MCF 10A (cell line): ENCODE measurements at regions not wholly inside any gene's neighbourhood (a gene's known extent, or its start where the extent isn't known, plus 50 kb on each side); places are given as distances from the start of the nearest gene placed in this dataset.
A peak's percentile ranks its signal among the peaks of the same experiment; 100 is the strongest.

Experiments used
- BruUV-seq: library from RNA; stranded (reverse); fragments of 400-500 nt; replicated peaks from 2 replicates; lab custom pipeline; 2021; lab: Mats Ljungman, UMichigan
- CTCF ChIA-PET: fragments of 300-600 bp; sonication (Branson Sonifier 250); formaldehyde crosslinking; extraction: SDS; loops from one replicate; lab custom pipeline; 2021; ENCODE audit warnings: antibody characterized with exemption, inconsistent platforms; lab: Yijun Ruan, JAX
- POLR2A ChIA-PET: fragments of 300-600, 350-650 bp; sonication (Branson Sonifier 250); formaldehyde crosslinking; extraction: SDS; loops from one replicate; lab custom pipeline; 2020; ENCODE audit warnings: antibody characterized with exemption, inconsistent platforms; lab: Yijun Ruan, JAX
- DNase-seq: peaks from one replicate; pipeline ENCODE4 v3.0.0-alpha.2; 2018; ENCODE audit not compliant: unreplicated experiment
- H3K27ac Mint-ChIP-seq: one replicate; pipeline ENCODE4 v1.8.0; 2022; ENCODE audit warnings: mild to moderate bottlenecking, low read depth, mixed read lengths; ENCODE audit not compliant: unreplicated experiment
- H3K27me3 Mint-ChIP-seq: one replicate; pipeline ENCODE4 v1.8.0; 2022; ENCODE audit warnings: mixed read lengths; ENCODE audit not compliant: insufficient read depth, unreplicated experiment
- H3K36me3 Mint-ChIP-seq: one replicate; pipeline ENCODE4 v1.8.0; 2022; ENCODE audit warnings: mild to moderate bottlenecking, moderate library complexity, mixed read lengths; ENCODE audit not compliant: insufficient read depth, unreplicated experiment
- H3K4me1 Mint-ChIP-seq: one replicate; pipeline ENCODE4 v1.8.0; 2022; ENCODE audit warnings: mixed read lengths; ENCODE audit not compliant: insufficient read depth, unreplicated experiment
- H3K4me3 Mint-ChIP-seq: one replicate; pipeline ENCODE4 v1.8.0; 2022; ENCODE audit warnings: mild to moderate bottlenecking, moderate library complexity, mixed read lengths; ENCODE audit not compliant: unreplicated experiment
- H3K9me3 Mint-ChIP-seq: one replicate; pipeline ENCODE4 v1.8.0; 2022; ENCODE audit warnings: mixed read lengths; ENCODE audit not compliant: unreplicated experiment
- intact Hi-C: fragments of 100-400 bp; cut with micrococcal nuclease; formaldehyde crosslinking; loops from 2 replicates; pipeline ENCODE4 v1.14.1; 2022
- TF ChIP-seq, protein P1 (sequence below): fragments of 200-600 bp; IDR thresholded peaks from one replicate; pipeline ENCODE4 v1.8.0; 2022; ENCODE audit warnings: antibody characterized with exemption, mild to moderate bottlenecking; ENCODE audit not compliant: unreplicated experiment

DNA sequence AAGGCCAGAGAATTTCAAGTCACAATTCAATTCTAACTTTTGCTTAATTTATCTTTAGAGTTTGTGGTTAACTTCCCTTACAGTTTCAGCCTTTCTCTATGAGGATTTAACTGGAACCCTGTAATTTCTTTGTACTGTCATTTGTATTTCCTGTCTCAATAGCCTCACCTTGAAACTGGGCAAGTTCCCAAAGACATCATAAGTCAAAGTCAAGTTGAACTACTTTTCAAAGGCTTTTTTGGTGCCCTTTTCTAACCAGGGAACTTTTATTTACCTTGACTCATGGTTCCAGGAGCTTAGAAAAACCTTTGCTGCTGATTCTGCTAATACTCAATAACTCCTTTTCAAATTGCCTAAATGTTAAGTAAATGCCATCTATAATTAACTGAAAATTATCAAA, 200.8 kb upstream of the KRR1 start:
- ChIA-PET POLR2A (interaction anchor here (0.6 to 2.0 kb wide), 7 partner anchors 13 to 319 kb away, joined by 3 to 8 read pairs (median 4); partner anchors contain the start of gene PHLDA1), CTCF (interaction anchor here (1.0 to 1.5 kb wide), 2 partner anchors 88 to 318 kb away, joined by 3 read pairs; no protein-coding TSS in a partner anchor)
- no peak overlapping the region for H3K4me3 Mint-ChIP-seq
- H3K4me1 Mint-ChIP-seq: peaks cover 18% of the 10 kb centered on the region
- TF ChIP-seq, protein P1, sequence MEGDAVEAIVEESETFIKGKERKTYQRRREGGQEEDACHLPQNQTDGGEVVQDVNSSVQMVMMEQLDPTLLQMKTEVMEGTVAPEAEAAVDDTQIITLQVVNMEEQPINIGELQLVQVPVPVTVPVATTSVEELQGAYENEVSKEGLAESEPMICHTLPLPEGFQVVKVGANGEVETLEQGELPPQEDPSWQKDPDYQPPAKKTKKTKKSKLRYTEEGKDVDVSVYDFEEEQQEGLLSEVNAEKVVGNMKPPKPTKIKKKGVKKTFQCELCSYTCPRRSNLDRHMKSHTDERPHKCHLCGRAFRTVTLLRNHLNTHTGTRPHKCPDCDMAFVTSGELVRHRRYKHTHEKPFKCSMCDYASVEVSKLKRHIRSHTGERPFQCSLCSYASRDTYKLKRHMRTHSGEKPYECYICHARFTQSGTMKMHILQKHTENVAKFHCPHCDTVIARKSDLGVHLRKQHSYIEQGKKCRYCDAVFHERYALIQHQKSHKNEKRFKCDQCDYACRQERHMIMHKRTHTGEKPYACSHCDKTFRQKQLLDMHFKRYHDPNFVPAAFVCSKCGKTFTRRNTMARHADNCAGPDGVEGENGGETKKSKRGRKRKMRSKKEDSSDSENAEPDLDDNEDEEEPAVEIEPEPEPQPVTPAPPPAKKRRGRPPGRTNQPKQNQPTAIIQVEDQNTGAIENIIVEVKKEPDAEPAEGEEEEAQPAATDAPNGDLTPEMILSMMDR: no peak
- H3K9me3 Mint-ChIP-seq: no peaks in the 10 kb centered on the region
- intact Hi-C loops: no loop called here
- no peaks in the 10 kb centered on the region for H3K27me3 Mint-ChIP-seq
- H3K27ac Mint-ChIP-seq: no peak overlapping the region
- peak; percentile 79 for DNase-seq
- no peaks in the 10 kb centered on the region for H3K36me3 Mint-ChIP-seq
- BruUV-seq: no TSS peak

DNA sequence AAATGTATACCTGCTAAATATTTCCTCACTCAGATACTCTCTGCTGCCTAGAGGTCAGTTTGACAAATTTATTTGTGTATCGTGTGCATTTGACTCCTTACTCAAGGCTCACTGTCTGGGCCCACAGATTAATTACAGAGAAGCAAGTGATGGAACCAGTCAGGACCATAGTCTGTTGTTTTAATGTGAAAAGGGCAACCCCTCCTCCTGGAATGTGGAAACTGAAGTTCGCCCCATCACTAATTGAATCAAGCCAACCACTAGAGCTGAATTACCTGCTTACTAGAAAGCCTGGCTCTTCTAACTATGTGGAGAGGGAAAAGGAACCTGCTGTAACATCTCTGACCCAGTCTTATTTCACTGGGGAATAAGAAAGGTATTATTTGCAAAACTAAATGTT, 199.9 kb upstream of the KRR1 start:
- no peak for DNase-seq
- TF ChIP-seq, protein P1: no peak
- no peak overlapping the region for H3K4me3 Mint-ChIP-seq
- CTCF ChIA-PET: interaction anchor here (0.9 kb wide), 1 partner anchor 8 kb away, joined by 4 read pairs; no protein-coding TSS in a partner anchor
- no peaks in the 10 kb centered on the region for H3K9me3 Mint-ChIP-seq
- H3K4me1 Mint-ChIP-seq: peaks cover 23% of the 10 kb centered on the region
- H3K27ac Mint-ChIP-seq: no peak overlapping the region
- intact Hi-C loops: no loop called here
- H3K36me3 Mint-ChIP-seq: no peaks in the 10 kb centered on the region
- H3K27me3 Mint-ChIP-seq: no peaks in the 10 kb centered on the region
- POLR2A ChIA-PET: interaction anchor here (1.1 to 2.0 kb wide), 5 partner anchors 12 to 320 kb away, joined by 3 to 8 read pairs (median 3); partner anchors contain the start of gene PHLDA1
- BruUV-seq: no TSS peak

DNA sequence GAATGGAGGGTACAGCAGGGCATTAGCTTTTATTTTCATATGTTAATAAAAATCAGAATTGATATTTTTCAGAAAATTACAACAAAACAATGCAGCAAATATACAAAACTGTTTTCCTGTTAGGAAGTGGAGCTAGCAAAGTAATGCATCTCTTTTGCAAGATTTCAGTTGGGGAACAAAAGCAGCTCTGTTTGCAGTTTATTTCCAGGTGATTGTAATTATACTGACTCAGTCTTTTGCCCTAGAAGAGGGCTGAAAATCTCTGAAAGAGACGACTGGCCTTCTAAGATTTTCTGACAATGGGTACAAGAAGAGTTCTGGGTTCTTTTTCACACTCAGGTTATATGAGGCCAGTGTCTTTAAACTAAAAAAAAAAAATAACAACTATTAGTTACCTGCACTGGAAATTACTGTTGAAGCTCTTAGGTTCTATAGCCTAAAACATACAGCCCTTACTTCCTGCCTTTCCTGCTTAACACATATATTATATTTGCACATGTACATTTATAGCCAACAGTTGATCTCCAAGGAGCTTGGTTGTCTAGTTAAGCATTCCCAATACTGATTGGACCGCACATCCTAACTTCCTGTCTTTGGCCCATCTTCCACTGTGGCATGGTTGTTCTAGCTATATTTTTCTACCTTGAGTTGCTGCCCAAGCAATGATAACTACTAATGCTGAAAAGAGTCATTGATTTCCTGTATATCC, 199.1 kb upstream of the KRR1 start:
- BruUV-seq: no TSS peak
- no peak for DNase-seq

DNA sequence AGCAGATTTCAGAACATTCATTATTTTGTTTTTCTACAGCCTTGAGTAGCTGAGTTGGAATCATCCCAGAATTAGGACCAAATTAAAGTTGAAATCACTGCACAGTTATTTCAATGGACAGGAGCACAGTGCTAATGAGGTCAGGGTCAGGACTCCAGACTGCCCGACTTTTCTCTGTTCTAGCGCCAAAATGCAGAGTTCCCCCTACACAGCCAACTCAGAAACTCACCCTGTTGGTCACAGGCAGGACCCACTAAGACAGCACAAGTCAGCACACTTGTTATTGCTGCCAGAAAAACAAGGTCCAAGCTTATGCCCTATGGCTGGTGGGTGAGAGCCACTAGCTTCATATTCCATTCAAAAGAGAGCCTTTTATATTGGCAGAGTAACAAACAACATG, 198.1 kb upstream of the KRR1 start:
- Mint-ChIP-seq H3K36me3 (no peaks in the 10 kb centered on the region), H3K4me3 (no peak overlapping the region), H3K4me1 (peaks cover 16% of the 10 kb centered on the region), H3K27me3 (no peaks in the 10 kb centered on the region), H3K9me3 (no peaks in the 10 kb centered on the region), H3K27ac (no peak overlapping the region)
- intact Hi-C loops: no loop called here
- ChIA-PET CTCF (no interaction called here), POLR2A (interaction anchor here (0.5 to 1.4 kb wide), 3 partner anchors 18 to 198 kb away, joined by 3 to 4 read pairs (median 4); partner anchors contain the start of gene KRR1)
- DNase-seq: no peak
- TF ChIP-seq, protein P1: no peak
- BruUV-seq: no TSS peak

More for the DNA sequence above, 199.1 kb upstream of the KRR1 start:
- Mint-ChIP-seq H3K9me3 (no peaks in the 10 kb centered on the region), H3K27ac (no peak overlapping the region), H3K27me3 (no peaks in the 10 kb centered on the region), H3K36me3 (no peaks in the 10 kb centered on the region), H3K4me3 (no peak overlapping the region), H3K4me1 (peaks cover 21% of the 10 kb centered on the region)
- ChIA-PET CTCF (interaction anchor here (0.7 to 0.9 kb wide), 3 partner anchors 9 to 707 kb away, joined by 3 to 4 read pairs (median 4); no protein-coding TSS in a partner anchor), POLR2A (interaction anchor here (1.1 to 1.4 kb wide), 5 partner anchors 9 to 105 kb away, joined by 3 to 4 read pairs (median 3); no protein-coding TSS in a partner anchor)
- TF ChIP-seq, protein P1: no peak
- intact Hi-C loops: no loop called here
